Endothelial cell of umbilical vein (primary cell): ENCODE measurements at regions not wholly inside any gene's neighbourhood (a gene's known extent, or its start where the extent isn't known, plus 50 kb on each side); places are given as distances from the start of the nearest gene placed in this dataset.

ENCODE experiments used
- BruUV-seq: library from RNA; stranded (reverse); fragments of 400-500 nt; replicated peaks from 2 replicates; lab custom pipeline; 2021; lab: Mats Ljungman, UMichigan
- CTCF ChIA-PET: fragments of 300-600, 350-600 bp; sonication (Branson Sonifier 250); formaldehyde crosslinking; loops from one replicate; lab custom pipeline; 2021; ENCODE audit warnings: antibody characterized with exemption, inconsistent platforms; lab: Charles Lee
- POLR2A ChIA-PET: fragments of 300-600, 350-600 bp; sonication (Branson Sonifier 250); formaldehyde crosslinking; loops from one replicate; lab custom pipeline; 2021; ENCODE audit warnings: antibody characterized with exemption, inconsistent platforms; lab: Charles Lee
- DNase-seq: peaks from one replicate; pipeline ENCODE4 v3.0.0-alpha.2; 2011; ENCODE audit warnings: low read depth, low spot score
- FAIRE-seq: peaks from 2 replicates; lab custom pipeline; 2011; peaks lifted over from hg19 to GRCh38; lab: Jason Lieb, UNC
- H2AFZ ChIP-seq: 2 replicates; pipeline ENCODE4 v1.6.0; 2012; ENCODE audit warnings: low read depth, low read length, control low read depth, inconsistent platforms
- H3K27ac ChIP-seq: 2 replicates; pipeline ENCODE4 v1.5.1; 2011; ENCODE audit warnings: low read depth, mild to moderate bottlenecking, control low read depth, low read length, moderate library complexity; ENCODE audit not compliant: insufficient read depth
- H3K27me3 ChIP-seq, 2 experiments: 2 replicates each; pipeline versions ENCODE4 v1.6.0 to v1.6.1; 2011; ENCODE audit warnings: low read length in 2 of 2, mixed read lengths in 1 of 2; ENCODE audit not compliant: control insufficient read depth in 2 of 2, insufficient read depth in 2 of 2
- H3K36me3 ChIP-seq, 2 experiments: 2 replicates in 1 of 2; 3 replicates in 1 of 2; pipeline ENCODE4 v1.5.1; 2011; ENCODE audit warnings: low read length in 2 of 2, mild to moderate bottlenecking in 1 of 2, moderate library complexity in 1 of 2; ENCODE audit not compliant: control insufficient read depth in 2 of 2, insufficient read depth in 2 of 2; ENCODE audit errors: extremely low read depth in 1 of 2
- H3K4me1 ChIP-seq: 3 replicates; pipeline ENCODE4 v1.5.1; 2011; ENCODE audit warnings: mild to moderate bottlenecking, low read length; ENCODE audit not compliant: control insufficient read depth, insufficient read depth; ENCODE audit errors: extremely low read depth
- H3K4me2 ChIP-seq: 2 replicates; pipeline ENCODE4 v1.6.1; 2011; ENCODE audit warnings: low read length, control low read depth, mixed read lengths; ENCODE audit not compliant: insufficient read depth
- H3K4me3 ChIP-seq, 3 experiments: fragments of 200-600 bp in 1 of 3; sonication (generic), shearing (Covaris generic) in 1 of 3; replicated peaks in 1 of 3; 2 replicates each; pipeline ENCODE4 v1.5.1; 2011 to 2016; ENCODE audit warnings: control low read depth in 3 of 3, low read length in 3 of 3, mild to moderate bottlenecking in 2 of 3, inconsistent platforms in 1 of 3, low read depth in 1 of 3, moderate library complexity in 1 of 3; ENCODE audit not compliant: insufficient read depth in 1 of 3
- H3K79me2 ChIP-seq: 2 replicates; pipeline ENCODE4 v1.6.0; 2012; ENCODE audit warnings: low read length, inconsistent platforms; ENCODE audit not compliant: control insufficient read depth, insufficient read depth
- H3K9ac ChIP-seq: replicated peaks from 2 replicates; pipeline ENCODE3; 2011; ENCODE audit warnings: low read length, control low read depth; ENCODE audit not compliant: insufficient read depth; ENCODE audit errors: extremely low read depth
- H3K9me1 ChIP-seq: replicated peaks from 3 replicates; pipeline ENCODE4 v1.6.0; 2011; ENCODE audit warnings: mild to moderate bottlenecking, low read length; ENCODE audit not compliant: control insufficient read depth, insufficient read depth; ENCODE audit errors: extremely low read depth
- H3K9me3 ChIP-seq: replicated peaks from 2 replicates; pipeline ENCODE4 v1.5.1; 2012; ENCODE audit warnings: low read length, inconsistent platforms; ENCODE audit not compliant: control insufficient read depth, insufficient read depth
- H4K20me1 ChIP-seq: replicated peaks from 2 replicates; pipeline ENCODE3; 2011; ENCODE audit warnings: mild to moderate bottlenecking, low read length; ENCODE audit not compliant: control insufficient read depth, insufficient read depth; ENCODE audit errors: extremely low read depth
- EZH2 ChIP-seq: IDR thresholded peaks from 2 replicates; pipeline ENCODE4 v1.6.1; 2012; ENCODE audit warnings: borderline replicate concordance, low read depth, mild to moderate bottlenecking, moderate library complexity, low read length, inconsistent platforms; ENCODE audit not compliant: severe bottlenecking
- FOS ChIP-seq: IDR thresholded peaks from 2 replicates; pipeline ENCODE4 v1.6.1; 2011; ENCODE audit warnings: mild to moderate bottlenecking, low read length, moderate library complexity, borderline replicate concordance; ENCODE audit not compliant: insufficient read depth
- GATA2 ChIP-seq: IDR thresholded peaks from 2 replicates; pipeline ENCODE4 v1.7.0; 2011; ENCODE audit warnings: low read depth, mild to moderate bottlenecking, moderate library complexity, mixed read lengths, low read length; ENCODE audit not compliant: insufficient read length, insufficient read depth
- JUN ChIP-seq: IDR thresholded peaks from 2 replicates; pipeline ENCODE4 v1.6.1; 2011; ENCODE audit warnings: borderline replicate concordance, low read depth; ENCODE audit not compliant: insufficient read length, insufficient read depth
- MAX ChIP-seq: IDR thresholded peaks from 2 replicates; pipeline ENCODE4 v1.6.1; 2011; ENCODE audit not compliant: insufficient read depth, insufficient read length
- MYC ChIP-seq: IDR thresholded peaks from one replicate; pipeline ENCODE4 v1.6.1; 2011; ENCODE audit warnings: mild to moderate bottlenecking, low read depth, low read length
- POLR2A ChIP-seq: IDR thresholded peaks from 2 replicates; pipeline ENCODE4 v1.6.1; 2012; ENCODE audit warnings: low read depth, mild to moderate bottlenecking, control low read depth, low read length
- POLR2AphosphoS5 ChIP-seq: IDR thresholded peaks from 2 replicates; pipeline ENCODE4 v1.6.1; 2012; ENCODE audit warnings: low read depth, mild to moderate bottlenecking, control low read depth, low read length, moderate library complexity; ENCODE audit not compliant: insufficient read depth
- dilution Hi-C: fragments of 300-500 bp; cut with MboI; formaldehyde crosslinking; loops from one replicate; pipeline ENCODE4 v1.15.0; 2019; ENCODE audit warnings: low sequenced_read_pairs; ENCODE audit not compliant: extremely low pct_ligation_motif_present
- intact Hi-C: fragments of 100-400 bp; cut with micrococcal nuclease; formaldehyde crosslinking; loops from one replicate; pipeline ENCODE4 v1.10.0; 2022
- TF ChIP-seq, protein P1 (sequence below), 2 donors: IDR thresholded peaks; 1 replicate in 1 of 2; 2 replicates in 1 of 2; pipeline ENCODE4 v1.5.1; 2011; ENCODE audit warnings: low read length in 2 of 2, mild to moderate bottlenecking in 2 of 2, moderate library complexity in 2 of 2, control low read depth in 1 of 2, inconsistent platforms in 1 of 2, low read depth in 1 of 2; ENCODE audit not compliant: insufficient read depth in 1 of 2; ENCODE audit errors: extremely low read depth in 1 of 2

DNA sequence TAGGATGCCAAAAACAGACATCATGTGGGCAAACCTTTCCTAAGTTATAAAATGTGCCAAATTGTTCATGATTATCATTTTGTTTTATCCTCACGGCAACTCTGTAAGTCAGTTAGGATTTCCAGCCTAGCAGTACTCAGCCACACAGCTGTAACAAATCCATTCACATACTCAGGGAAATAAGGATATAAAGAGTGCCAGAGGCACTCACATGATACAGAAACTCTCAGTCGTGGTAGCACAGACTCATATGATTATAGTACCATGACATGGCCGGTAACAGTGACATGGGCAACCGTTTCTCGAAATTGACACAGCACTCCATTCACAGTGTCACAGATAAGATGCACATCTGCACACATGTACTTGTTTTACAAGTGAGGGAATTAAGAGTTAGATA lies 344.2 kb downstream of the LRIG3 start:
- dilution Hi-C loops (no loop called here), intact Hi-C loops (no loop called here)
- TF ChIP-seq, protein P1, sequence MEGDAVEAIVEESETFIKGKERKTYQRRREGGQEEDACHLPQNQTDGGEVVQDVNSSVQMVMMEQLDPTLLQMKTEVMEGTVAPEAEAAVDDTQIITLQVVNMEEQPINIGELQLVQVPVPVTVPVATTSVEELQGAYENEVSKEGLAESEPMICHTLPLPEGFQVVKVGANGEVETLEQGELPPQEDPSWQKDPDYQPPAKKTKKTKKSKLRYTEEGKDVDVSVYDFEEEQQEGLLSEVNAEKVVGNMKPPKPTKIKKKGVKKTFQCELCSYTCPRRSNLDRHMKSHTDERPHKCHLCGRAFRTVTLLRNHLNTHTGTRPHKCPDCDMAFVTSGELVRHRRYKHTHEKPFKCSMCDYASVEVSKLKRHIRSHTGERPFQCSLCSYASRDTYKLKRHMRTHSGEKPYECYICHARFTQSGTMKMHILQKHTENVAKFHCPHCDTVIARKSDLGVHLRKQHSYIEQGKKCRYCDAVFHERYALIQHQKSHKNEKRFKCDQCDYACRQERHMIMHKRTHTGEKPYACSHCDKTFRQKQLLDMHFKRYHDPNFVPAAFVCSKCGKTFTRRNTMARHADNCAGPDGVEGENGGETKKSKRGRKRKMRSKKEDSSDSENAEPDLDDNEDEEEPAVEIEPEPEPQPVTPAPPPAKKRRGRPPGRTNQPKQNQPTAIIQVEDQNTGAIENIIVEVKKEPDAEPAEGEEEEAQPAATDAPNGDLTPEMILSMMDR (IDR thresholded peaks at IDR 0.05; ENCODE audit: extremely low read depth in 1 of 2, insufficient read depth in 1 of 2, low read depth in 1 of 2, low read length in 2 of 2) = no peak
- no peak for TF ChIP-seq FOS
- TF ChIP-seq GATA2 = no peak
- no peak for TF ChIP-seq JUN
- TF ChIP-seq MAX = no peak
- no peak for TF ChIP-seq POLR2AphosphoS5
- TF ChIP-seq MYC = no peak
- no peak for TF ChIP-seq EZH2
- no peak for TF ChIP-seq POLR2A
- Histone ChIP-seq H3K79me2 (no peaks in the 10 kb centered on the region), H3K9me1 (no peaks in the 10 kb centered on the region), H3K4me1 (peaks cover 5% of the 10 kb centered on the region), H3K36me3 (no peaks in the 10 kb centered on the region), H3K9me3 (no peaks in the 10 kb centered on the region), H3K27ac (no peak overlapping the region), H3K4me3 (no peak overlapping the region), H3K27me3 (no peaks in the 10 kb centered on the region), H2AFZ (no peak overlapping the region), H3K4me2 (no peak overlapping the region), H3K9ac (no peak overlapping the region), H4K20me1 (no peaks in the 10 kb centered on the region)
- ChIA-PET POLR2A (no interaction called here), CTCF (interaction anchor here (1.8 kb wide), 1 partner anchor 35 kb away, joined by 5 read pairs; no protein-coding TSS in a partner anchor)
- BruUV-seq = no TSS peak
- no peak for FAIRE-seq
- no peak for DNase-seq
